Neural cell (in vitro differentiated cells): ENCODE measurements at regions not wholly inside any gene's neighbourhood (a gene's known extent, or its start where the extent isn't known, plus 50 kb on each side); places are given as distances from the start of the nearest gene placed in this dataset.

Source experiments
- H2AFZ ChIP-seq: fragments of 200-600, 300-800 bp; sonication (generic), shearing (Covaris generic); 2 replicates; pipeline ENCODE4 v1.6.0; 2014; ENCODE audit warnings: low read depth, mild to moderate bottlenecking, antibody characterized with exemption, low read length, moderate library complexity
- H3F3A ChIP-seq: fragments of 200-600 bp; shearing (Covaris generic); 2 replicates; pipeline ENCODE4 v1.6.1; 2016; ENCODE audit warnings: mild to moderate bottlenecking, moderate library complexity, mixed read lengths, antibody characterized with exemption, low read length; ENCODE audit not compliant: insufficient read depth, poor library complexity, severe bottlenecking
- H3K27ac ChIP-seq: fragments of 200-600, 300-800 bp; sonication (generic), shearing (Covaris generic); 2 replicates; pipeline ENCODE4 v1.5.1; 2014; ENCODE audit warnings: mild to moderate bottlenecking, low read length, moderate library complexity
- H3K27me3 ChIP-seq: fragments of 300-800, 200-600 bp; sonication (generic), shearing (Covaris generic); 2 replicates; pipeline ENCODE4 v1.6.0; 2014; ENCODE audit warnings: mild to moderate bottlenecking, low read depth, low read length, moderate library complexity; ENCODE audit not compliant: insufficient read depth
- H3K36me3 ChIP-seq: fragments of 300-800, 200-600 bp; sonication (generic), shearing (Covaris generic); 2 replicates; pipeline ENCODE4 v1.5.1; 2014; ENCODE audit warnings: mild to moderate bottlenecking, antibody characterized with exemption, low read length, moderate library complexity; ENCODE audit not compliant: insufficient read depth
- H3K4me2 ChIP-seq: fragments of 300-800, 200-600 bp; sonication (generic), shearing (Covaris generic); 2 replicates; pipeline ENCODE4 v1.6.0; 2014; ENCODE audit warnings: mild to moderate bottlenecking, low read length
- H3K4me3 ChIP-seq: fragments of 300-800, 200-600 bp; sonication (generic), shearing (Covaris generic); 2 replicates; pipeline ENCODE4 v1.5.1; 2014; ENCODE audit warnings: mild to moderate bottlenecking, low read length, moderate library complexity
- H3K79me2 ChIP-seq: fragments of 200-600 bp; shearing (Covaris generic); replicated peaks from 2 replicates; pipeline ENCODE4 v1.6.0; 2014; ENCODE audit warnings: mild to moderate bottlenecking, low read length, moderate library complexity; ENCODE audit not compliant: insufficient read depth
- H3K9ac ChIP-seq: fragments of 300-800, 200-600 bp; sonication (generic), shearing (Covaris generic); 2 replicates; pipeline ENCODE4 v1.6.1; 2016; ENCODE audit warnings: mild to moderate bottlenecking, low read length, mixed read lengths
- H3K9me2 ChIP-seq: fragments of 200-600 bp; shearing (Covaris generic); 2 replicates; pipeline ENCODE4 v1.6.1; 2016; ENCODE audit warnings: mild to moderate bottlenecking, low read length, mixed read lengths; ENCODE audit not compliant: insufficient read depth
- H3K9me3 ChIP-seq: fragments of 200-600, 300-800 bp; sonication (generic), shearing (Covaris generic); 2 replicates; pipeline ENCODE4 v1.6.1; 2016; ENCODE audit warnings: mild to moderate bottlenecking, mixed run types, low read length, moderate library complexity, mixed read lengths
- H4K20me1 ChIP-seq: fragments of 200-600 bp; shearing (Covaris generic); 2 replicates; pipeline ENCODE4 v1.6.1; 2016; ENCODE audit warnings: mild to moderate bottlenecking, mixed run types; ENCODE audit not compliant: insufficient read depth
- EP300 ChIP-seq: fragments of 450-650 bp; conservative IDR thresholded peaks from 2 replicates; pipeline ENCODE4 v1.6.1; 2014; ENCODE audit warnings: antibody characterized with exemption, mild to moderate bottlenecking, moderate library complexity; ENCODE audit not compliant: poor library complexity, severe bottlenecking
- EZH2 ChIP-seq: fragments of 200-600, 300-800 bp; shearing (Covaris generic), sonication (generic); IDR thresholded peaks from 2 replicates; pipeline ENCODE4 v1.6.1; 2014; ENCODE audit warnings: antibody characterized with exemption, low read length, borderline replicate concordance, mild to moderate bottlenecking; ENCODE audit not compliant: insufficient read depth, poor library complexity, severe bottlenecking
- MXI1 ChIP-seq: fragments of 450-650 bp; conservative IDR thresholded peaks from 2 replicates; pipeline ENCODE4 v1.6.1; 2014; ENCODE audit warnings: antibody characterized with exemption, mild to moderate bottlenecking; ENCODE audit not compliant: poor library complexity, severe bottlenecking
- POLR2AphosphoS5 ChIP-seq: IDR thresholded peaks from 2 replicates; pipeline ENCODE4 v1.6.1; 2012
- RAD21 ChIP-seq: fragments of 450-650 bp; conservative IDR thresholded peaks from 2 replicates; pipeline ENCODE4 v1.6.1; 2014; ENCODE audit warnings: antibody characterized with exemption, mild to moderate bottlenecking, moderate library complexity
- SMC3 ChIP-seq: fragments of 450-650 bp; conservative IDR thresholded peaks from 2 replicates; pipeline ENCODE4 v1.6.1; 2014; ENCODE audit warnings: antibody characterized with exemption, mild to moderate bottlenecking, moderate library complexity; ENCODE audit not compliant: poor library complexity
- TAF1 ChIP-seq: IDR thresholded peaks from 2 replicates; pipeline ENCODE4 v1.6.1; 2012; ENCODE audit warnings: low read depth
- TF ChIP-seq, protein P1 (sequence below): IDR thresholded peaks from 2 replicates; pipeline ENCODE4 v1.6.1; 2012; ENCODE audit warnings: borderline replicate concordance
- TF ChIP-seq, protein P2 (sequence below): fragments of 450-650 bp; IDR thresholded peaks from 2 replicates; pipeline ENCODE4 v1.5.1; 2014; ENCODE audit warnings: antibody characterized with exemption, mild to moderate bottlenecking, moderate library complexity; ENCODE audit not compliant: poor library complexity, severe bottlenecking

DNA sequence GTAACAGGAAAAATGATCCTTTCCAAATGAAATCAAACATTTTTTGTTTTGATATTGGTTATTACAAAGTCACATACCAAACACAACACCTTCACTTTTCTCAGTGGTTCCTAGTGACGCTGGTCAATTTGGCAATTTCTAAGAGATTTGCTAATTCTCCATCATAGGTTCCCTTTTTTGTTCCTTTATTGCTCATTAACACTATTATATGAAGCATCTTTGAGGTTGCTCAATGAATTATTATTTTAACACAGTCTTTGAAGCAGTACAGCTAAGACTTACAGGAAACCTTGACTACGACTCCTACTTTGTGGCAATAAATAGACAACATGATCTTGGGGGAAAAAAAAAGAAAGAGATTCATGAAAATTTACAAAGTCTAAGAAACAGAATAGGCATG, 152.2 kb upstream of the VRK2 start:
- Histone ChIP-seq H3K36me3 (no peaks in the 10 kb centered on the region), H2AFZ (no peak overlapping the region), H4K20me1 (no peaks in the 10 kb centered on the region), H3K9me3 (no peaks in the 10 kb centered on the region), H3K4me2 (no peak overlapping the region), H3K27ac (no peak overlapping the region), H3K79me2 (no peaks in the 10 kb centered on the region), H3K9me2 (no peaks in the 10 kb centered on the region), H3K9ac (no peak overlapping the region), H3F3A (no peaks in the 10 kb centered on the region), H3K27me3 (no peaks in the 10 kb centered on the region), H3K4me3 (no peak overlapping the region)
- TF ChIP-seq, protein P1, sequence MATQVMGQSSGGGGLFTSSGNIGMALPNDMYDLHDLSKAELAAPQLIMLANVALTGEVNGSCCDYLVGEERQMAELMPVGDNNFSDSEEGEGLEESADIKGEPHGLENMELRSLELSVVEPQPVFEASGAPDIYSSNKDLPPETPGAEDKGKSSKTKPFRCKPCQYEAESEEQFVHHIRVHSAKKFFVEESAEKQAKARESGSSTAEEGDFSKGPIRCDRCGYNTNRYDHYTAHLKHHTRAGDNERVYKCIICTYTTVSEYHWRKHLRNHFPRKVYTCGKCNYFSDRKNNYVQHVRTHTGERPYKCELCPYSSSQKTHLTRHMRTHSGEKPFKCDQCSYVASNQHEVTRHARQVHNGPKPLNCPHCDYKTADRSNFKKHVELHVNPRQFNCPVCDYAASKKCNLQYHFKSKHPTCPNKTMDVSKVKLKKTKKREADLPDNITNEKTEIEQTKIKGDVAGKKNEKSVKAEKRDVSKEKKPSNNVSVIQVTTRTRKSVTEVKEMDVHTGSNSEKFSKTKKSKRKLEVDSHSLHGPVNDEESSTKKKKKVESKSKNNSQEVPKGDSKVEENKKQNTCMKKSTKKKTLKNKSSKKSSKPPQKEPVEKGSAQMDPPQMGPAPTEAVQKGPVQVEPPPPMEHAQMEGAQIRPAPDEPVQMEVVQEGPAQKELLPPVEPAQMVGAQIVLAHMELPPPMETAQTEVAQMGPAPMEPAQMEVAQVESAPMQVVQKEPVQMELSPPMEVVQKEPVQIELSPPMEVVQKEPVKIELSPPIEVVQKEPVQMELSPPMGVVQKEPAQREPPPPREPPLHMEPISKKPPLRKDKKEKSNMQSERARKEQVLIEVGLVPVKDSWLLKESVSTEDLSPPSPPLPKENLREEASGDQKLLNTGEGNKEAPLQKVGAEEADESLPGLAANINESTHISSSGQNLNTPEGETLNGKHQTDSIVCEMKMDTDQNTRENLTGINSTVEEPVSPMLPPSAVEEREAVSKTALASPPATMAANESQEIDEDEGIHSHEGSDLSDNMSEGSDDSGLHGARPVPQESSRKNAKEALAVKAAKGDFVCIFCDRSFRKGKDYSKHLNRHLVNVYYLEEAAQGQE: no peak
- TF ChIP-seq EZH2 (no peak), POLR2AphosphoS5 (no peak), RAD21 (no peak), MXI1 (no peak), TAF1 (no peak), EP300 (no peak), SMC3 (no peak)
- TF ChIP-seq, protein P2, sequence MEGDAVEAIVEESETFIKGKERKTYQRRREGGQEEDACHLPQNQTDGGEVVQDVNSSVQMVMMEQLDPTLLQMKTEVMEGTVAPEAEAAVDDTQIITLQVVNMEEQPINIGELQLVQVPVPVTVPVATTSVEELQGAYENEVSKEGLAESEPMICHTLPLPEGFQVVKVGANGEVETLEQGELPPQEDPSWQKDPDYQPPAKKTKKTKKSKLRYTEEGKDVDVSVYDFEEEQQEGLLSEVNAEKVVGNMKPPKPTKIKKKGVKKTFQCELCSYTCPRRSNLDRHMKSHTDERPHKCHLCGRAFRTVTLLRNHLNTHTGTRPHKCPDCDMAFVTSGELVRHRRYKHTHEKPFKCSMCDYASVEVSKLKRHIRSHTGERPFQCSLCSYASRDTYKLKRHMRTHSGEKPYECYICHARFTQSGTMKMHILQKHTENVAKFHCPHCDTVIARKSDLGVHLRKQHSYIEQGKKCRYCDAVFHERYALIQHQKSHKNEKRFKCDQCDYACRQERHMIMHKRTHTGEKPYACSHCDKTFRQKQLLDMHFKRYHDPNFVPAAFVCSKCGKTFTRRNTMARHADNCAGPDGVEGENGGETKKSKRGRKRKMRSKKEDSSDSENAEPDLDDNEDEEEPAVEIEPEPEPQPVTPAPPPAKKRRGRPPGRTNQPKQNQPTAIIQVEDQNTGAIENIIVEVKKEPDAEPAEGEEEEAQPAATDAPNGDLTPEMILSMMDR: no peak

DNA sequence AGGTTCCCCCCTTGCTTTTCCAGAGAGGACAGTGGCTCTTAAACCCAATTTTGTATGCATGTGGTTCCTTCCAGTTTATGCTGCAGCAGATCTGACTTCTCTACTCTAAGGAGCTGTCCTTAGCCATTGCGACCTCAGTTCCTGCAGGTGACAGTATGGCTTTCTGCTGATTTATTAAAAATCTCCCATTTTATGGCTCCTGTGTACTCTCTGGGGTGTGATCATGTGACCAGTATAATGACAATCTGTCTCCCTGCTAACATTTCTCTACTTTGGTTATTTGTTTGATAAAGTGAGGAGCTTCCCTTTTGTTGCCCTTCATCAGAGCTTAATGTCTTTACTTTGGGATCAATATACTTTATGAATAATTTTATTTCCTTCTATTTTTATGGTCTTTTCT, 148.7 kb upstream of the VRK2 start:
- Histone ChIP-seq H3K9ac (no peak overlapping the region), H3K9me3 (no peaks in the 10 kb centered on the region), H3K27ac (no peak overlapping the region), H3K27me3 (no peaks in the 10 kb centered on the region), H3K4me2 (no peak overlapping the region), H3K79me2 (no peaks in the 10 kb centered on the region), H3F3A (peaks cover 4% of the 10 kb centered on the region), H4K20me1 (no peaks in the 10 kb centered on the region), H3K9me2 (no peaks in the 10 kb centered on the region), H3K4me3 (no peak overlapping the region), H3K36me3 (no peaks in the 10 kb centered on the region), H2AFZ (no peak overlapping the region)
- TF ChIP-seq SMC3: no peak
- no peak for TF ChIP-seq POLR2AphosphoS5
- no peak for TF ChIP-seq TAF1
- no peak for TF ChIP-seq RAD21
- TF ChIP-seq, protein P1: no peak
- TF ChIP-seq MXI1: no peak
- no peak for TF ChIP-seq EZH2
- TF ChIP-seq, protein P2: no peak
- no peak for TF ChIP-seq EP300
